Uterus (tissue), 3 donors: ENCODE measurements at regions not wholly inside any gene's neighbourhood (a gene's known extent, or its start where the extent isn't known, plus 50 kb on each side); places are given as distances from the start of the nearest gene placed in this dataset.
"Not testable (repeated sequence)": the region's sequence is repeated elsewhere in the genome, so short reads cannot be mapped to it uniquely, and the experiment has no call there.

Experiments
- DNase-seq, 2 donors: peaks; one replicate each; pipeline ENCODE4 v3.0.0-alpha.2; 2019 to 2020
- H3K27ac ChIP-seq, 2 donors: fragments of 200-600 bp; sonication (generic); 1 replicate in 1 of 2; 2 replicates in 1 of 2; pipeline ENCODE4 v1.5.1; 2016 to 2018
- H3K27me3 ChIP-seq, 2 donors: fragments of 200-600 bp; sonication (generic); one replicate each; pipeline ENCODE4 v1.5.1; 2018 to 2019; ENCODE audit warnings: control low read depth in 1 of 2
- H3K36me3 ChIP-seq, 2 donors: fragments of 200-600 bp; sonication (generic); one replicate each; pipeline ENCODE4 v1.5.1; 2019; ENCODE audit warnings: control low read depth in 1 of 2
- H3K4me1 ChIP-seq, 2 donors: fragments of 200-600 bp; sonication (generic); one replicate each; pipeline ENCODE4 v1.5.1; 2018 to 2019; ENCODE audit warnings: control low read depth in 1 of 2
- H3K4me3 ChIP-seq, 2 donors: fragments of 200-600 bp; sonication (generic); 1 replicate in 1 of 2; 2 replicates in 1 of 2; pipeline ENCODE4 v1.5.1; 2018 to 2019; ENCODE audit warnings: mild to moderate bottlenecking in 1 of 2
- H3K9me3 ChIP-seq, 2 donors: fragments of 200-600 bp; sonication (generic); one replicate each; pipeline ENCODE4 v1.5.1; 2019; ENCODE audit warnings: control low read depth in 1 of 2
- POLR2A ChIP-seq, 2 donors: fragments of 450-650 bp; IDR thresholded peaks; one replicate each; pipeline ENCODE4 v1.6.1; 2016; ENCODE audit warnings: antibody characterized with exemption in 2 of 2, mild to moderate bottlenecking in 1 of 2, moderate library complexity in 1 of 2
- intact Hi-C: fragments of 100-400 bp; cut with DNase I; formaldehyde crosslinking; loops from one replicate; pipeline ENCODE4 v1.15.1; 2023; ENCODE audit warnings: low total_unique reads
- TF ChIP-seq, protein P1 (sequence below), 4 experiments: fragments of 200-600 bp in 2 of 4; fragments of 450-650 bp in 2 of 4; sonication (generic) in 2 of 4; IDR thresholded peaks; one replicate each; pipeline ENCODE4 v1.5.1; 2016 to 2019; ENCODE audit warnings: antibody characterized with exemption in 4 of 4, mild to moderate bottlenecking in 2 of 4, moderate library complexity in 1 of 4
- donor health status: DM: yes; HTN: yes; CAD: no.

DNA sequence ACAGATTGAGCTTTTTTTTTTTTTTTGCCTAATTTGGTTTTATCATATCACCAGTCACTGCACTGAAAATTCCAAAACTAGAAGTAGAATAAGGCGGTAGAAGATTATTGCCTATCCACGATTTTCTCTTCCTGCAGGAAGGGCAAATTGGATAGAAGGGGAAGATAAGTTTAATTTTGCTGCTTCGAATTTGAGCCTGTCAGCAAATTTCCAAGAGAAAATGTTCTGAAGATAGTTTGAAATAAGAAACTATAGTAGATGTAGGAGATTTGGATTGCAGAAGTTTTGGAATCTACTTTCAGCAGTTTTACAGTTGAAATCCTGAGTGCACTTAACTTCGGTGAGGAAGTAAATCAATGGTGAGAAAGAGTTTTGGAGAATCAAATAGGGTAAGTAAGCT, 164.9 kb downstream of the PTBP2 start:
- no peak for TF ChIP-seq POLR2A (IDR thresholded peaks at IDR 0.05)
- TF ChIP-seq, protein P1, sequence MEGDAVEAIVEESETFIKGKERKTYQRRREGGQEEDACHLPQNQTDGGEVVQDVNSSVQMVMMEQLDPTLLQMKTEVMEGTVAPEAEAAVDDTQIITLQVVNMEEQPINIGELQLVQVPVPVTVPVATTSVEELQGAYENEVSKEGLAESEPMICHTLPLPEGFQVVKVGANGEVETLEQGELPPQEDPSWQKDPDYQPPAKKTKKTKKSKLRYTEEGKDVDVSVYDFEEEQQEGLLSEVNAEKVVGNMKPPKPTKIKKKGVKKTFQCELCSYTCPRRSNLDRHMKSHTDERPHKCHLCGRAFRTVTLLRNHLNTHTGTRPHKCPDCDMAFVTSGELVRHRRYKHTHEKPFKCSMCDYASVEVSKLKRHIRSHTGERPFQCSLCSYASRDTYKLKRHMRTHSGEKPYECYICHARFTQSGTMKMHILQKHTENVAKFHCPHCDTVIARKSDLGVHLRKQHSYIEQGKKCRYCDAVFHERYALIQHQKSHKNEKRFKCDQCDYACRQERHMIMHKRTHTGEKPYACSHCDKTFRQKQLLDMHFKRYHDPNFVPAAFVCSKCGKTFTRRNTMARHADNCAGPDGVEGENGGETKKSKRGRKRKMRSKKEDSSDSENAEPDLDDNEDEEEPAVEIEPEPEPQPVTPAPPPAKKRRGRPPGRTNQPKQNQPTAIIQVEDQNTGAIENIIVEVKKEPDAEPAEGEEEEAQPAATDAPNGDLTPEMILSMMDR (IDR thresholded peaks at IDR 0.05): no peak
- intact Hi-C loops: no loop called here
- H3K27ac ChIP-seq: no peak overlapping the region
- H3K9me3 ChIP-seq: no peaks in the 10 kb centered on the region
- no peak overlapping the region for H3K4me3 ChIP-seq
- no peaks in the 10 kb centered on the region for H3K27me3 ChIP-seq
- no peaks in the 10 kb centered on the region for H3K36me3 ChIP-seq
- DNase-seq: no peak
- no peaks in the 10 kb centered on the region for H3K4me1 ChIP-seq

DNA sequence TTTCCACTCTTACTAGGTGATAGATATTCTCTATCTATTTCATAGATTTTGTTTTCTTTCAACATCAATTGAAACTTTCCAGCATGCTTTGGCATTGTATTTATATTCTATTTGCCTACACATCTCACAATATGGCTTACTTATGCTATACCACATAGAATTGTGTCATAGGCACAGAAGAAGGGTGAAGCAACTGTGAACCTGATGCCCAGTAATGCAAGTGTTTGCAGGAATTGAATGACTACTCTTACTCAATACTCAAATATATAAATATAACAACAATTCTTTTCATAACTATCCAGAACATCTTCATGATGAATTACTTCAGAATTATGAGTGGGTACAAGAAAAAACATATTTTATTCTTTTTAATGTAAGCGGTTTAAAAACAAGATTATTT, 165.9 kb downstream of the PTBP2 start:
- intact Hi-C loops: no loop called here
- Histone ChIP-seq H3K27me3 (no peaks in the 10 kb centered on the region), H3K36me3 (no peaks in the 10 kb centered on the region), H3K4me1 (no peaks in the 10 kb centered on the region), H3K4me3 (no peak overlapping the region), H3K27ac (no peak overlapping the region), H3K9me3 (no peaks in the 10 kb centered on the region)
- DNase-seq: no peak
- no peak for TF ChIP-seq POLR2A (IDR thresholded peaks at IDR 0.05)
- TF ChIP-seq, protein P1 (IDR thresholded peaks at IDR 0.05): no peak

DNA sequence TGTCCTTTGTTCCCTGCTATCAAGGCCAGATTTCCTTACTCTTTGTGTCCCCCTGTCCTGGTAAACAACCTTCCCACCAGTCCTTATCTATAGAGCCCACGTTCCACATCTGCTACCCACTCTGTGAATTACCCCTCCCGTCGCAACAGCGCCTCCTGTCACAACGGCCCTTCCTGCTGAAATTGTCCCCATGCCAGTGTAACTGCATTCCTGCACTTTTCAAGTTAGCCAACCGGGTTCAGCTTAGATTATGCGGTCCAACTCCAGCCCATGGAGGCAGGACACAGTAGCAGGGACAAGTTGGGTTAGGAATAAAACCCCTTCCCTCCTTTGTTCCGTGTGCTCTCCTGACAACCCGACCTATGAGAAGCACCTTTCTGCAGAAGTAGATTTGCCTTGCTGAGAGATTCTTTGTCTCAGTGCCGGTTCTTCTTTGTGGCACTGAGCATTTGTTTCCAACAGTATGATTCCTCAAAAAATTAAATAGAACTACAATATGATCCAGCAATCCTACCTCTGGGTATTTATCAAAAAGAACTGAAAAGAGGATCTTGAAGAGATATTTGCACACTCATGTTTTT, 180.3 kb downstream of the PTBP2 start:
- H3K36me3 ChIP-seq: no peaks in the 10 kb centered on the region
- H3K4me3 ChIP-seq: no peak overlapping the region
- peaks cover 0 to 8% of the 10 kb centered on the region in 2 donors for H3K9me3 ChIP-seq
- no peak for TF ChIP-seq POLR2A (IDR thresholded peaks at IDR 0.05)
- TF ChIP-seq, protein P1 (IDR thresholded peaks at IDR 0.05): no peak
- no peaks in the 10 kb centered on the region for H3K27me3 ChIP-seq
- H3K27ac ChIP-seq: no peak overlapping the region
- intact Hi-C loops: no loop called here
- no peaks in the 10 kb centered on the region for H3K4me1 ChIP-seq
- no peak for DNase-seq

DNA sequence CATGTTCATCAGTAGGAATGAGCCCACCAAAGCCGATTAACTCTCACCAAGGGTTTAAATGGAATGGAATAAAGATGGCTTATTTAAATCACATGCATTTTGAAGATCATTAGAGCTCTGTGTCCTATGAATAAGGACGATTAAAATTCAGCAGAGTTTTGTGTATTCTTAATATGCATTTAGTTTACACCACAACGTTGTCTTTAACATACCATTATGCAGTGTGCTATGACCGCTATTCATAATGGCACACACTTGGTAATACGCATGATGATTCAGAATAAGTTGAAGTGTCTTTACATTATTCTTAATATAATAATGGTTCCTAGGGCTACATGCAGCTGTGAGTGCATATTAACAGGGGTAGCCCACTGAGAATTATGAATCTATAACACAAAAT, 190.7 kb downstream of the PTBP2 start:
- no peaks in the 10 kb centered on the region for H3K36me3 ChIP-seq
- H3K4me3 ChIP-seq: no peak overlapping the region
- no peaks in the 10 kb centered on the region for H3K27me3 ChIP-seq
- no peak for DNase-seq
- H3K9me3 ChIP-seq: no peaks in the 10 kb centered on the region
- H3K27ac ChIP-seq: no peak overlapping the region
- intact Hi-C loops: no loop called here
- H3K4me1 ChIP-seq: no peaks in the 10 kb centered on the region
- TF ChIP-seq POLR2A (IDR thresholded peaks at IDR 0.05): no peak
- TF ChIP-seq, protein P1 (IDR thresholded peaks at IDR 0.05): no peak

DNA sequence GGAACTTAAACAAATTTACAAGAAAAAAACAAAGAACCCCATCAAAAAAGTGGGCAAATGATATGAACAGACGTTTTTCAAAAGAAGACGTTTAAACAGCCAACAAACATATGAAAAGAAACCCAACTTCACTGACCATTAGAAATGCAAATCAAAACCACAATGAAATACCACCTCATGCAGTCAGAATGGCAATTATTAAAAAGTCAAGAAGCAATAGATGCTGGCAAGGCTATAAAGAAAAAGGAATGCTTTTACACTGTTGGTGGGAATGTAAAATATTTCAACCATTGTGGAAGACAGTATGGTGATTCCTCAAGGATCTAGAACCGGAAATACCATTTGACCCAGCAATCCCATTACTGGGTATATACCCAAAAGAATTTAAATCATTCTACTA, 194.1 kb downstream of the PTBP2 start:
- H3K4me1 ChIP-seq, intact Hi-C loops, H3K4me3 ChIP-seq, H3K27me3 ChIP-seq, H3K36me3 ChIP-seq, H3K27ac ChIP-seq, H3K9me3 ChIP-seq, DNase-seq: not testable (repeated sequence)

DNA sequence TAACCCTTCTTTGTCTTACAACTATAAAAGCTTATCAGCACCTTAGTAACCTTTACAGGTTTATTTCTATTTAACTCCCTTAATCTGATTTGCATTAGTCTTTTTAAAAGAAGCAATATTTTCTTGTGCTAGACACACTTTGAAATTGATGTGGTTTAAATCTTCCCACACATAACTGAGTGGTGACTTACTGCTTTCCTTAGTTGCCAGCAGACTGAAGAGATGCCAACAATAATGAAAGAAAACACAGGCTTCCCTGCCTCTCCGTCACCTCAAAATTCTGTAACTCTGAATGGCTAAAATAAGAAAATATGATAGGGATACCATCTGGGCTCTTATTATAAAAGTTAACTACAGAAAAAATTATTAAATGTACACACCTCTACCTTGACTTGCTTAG, 196.8 kb downstream of the PTBP2 start:
- TF ChIP-seq POLR2A (IDR thresholded peaks at IDR 0.05): no peak
- TF ChIP-seq, protein P1 (IDR thresholded peaks at IDR 0.05): no peak
- intact Hi-C loops: no loop called here
- H3K36me3 ChIP-seq: no peaks in the 10 kb centered on the region
- no peak overlapping the region for H3K4me3 ChIP-seq
- H3K27me3 ChIP-seq: no peaks in the 10 kb centered on the region
- no peak for DNase-seq
- H3K4me1 ChIP-seq: no peaks in the 10 kb centered on the region
- H3K9me3 ChIP-seq: no peaks in the 10 kb centered on the region
- no peak overlapping the region for H3K27ac ChIP-seq
